GM23248 (cell line): ENCODE measurements at regions not wholly inside any gene's neighbourhood (a gene's known extent, or its start where the extent isn't known, plus 50 kb on each side); places are given as distances from the start of the nearest gene placed in this dataset.

Source experiments
- DNase-seq: peaks from one replicate; pipeline ENCODE4 v3.0.0-alpha.2; 2015
- H2AFZ ChIP-seq: fragments of 200-600 bp; sonication (generic); 2 replicates; pipeline ENCODE4 v1.6.1; 2016; ENCODE audit warnings: antibody characterized with exemption
- H3F3A ChIP-seq: fragments of 200-600 bp; sonication (generic); 2 replicates; pipeline ENCODE4 v1.6.1; 2016; ENCODE audit warnings: mild to moderate bottlenecking, antibody characterized with exemption, mixed run types; ENCODE audit not compliant: insufficient read depth
- H3K27ac ChIP-seq: fragments of 200-600 bp; sonication (generic); 2 replicates; pipeline ENCODE4 v1.5.1; 2016; ENCODE audit warnings: mild to moderate bottlenecking
- H3K27me3 ChIP-seq: fragments of 200-600 bp; sonication (generic); replicated peaks from 2 replicates; pipeline ENCODE4 v1.6.1; 2016; ENCODE audit warnings: mild to moderate bottlenecking; ENCODE audit not compliant: insufficient read depth
- H3K36me3 ChIP-seq: fragments of 200-600 bp; sonication (generic); 2 replicates; pipeline ENCODE4 v1.6.1; 2016; ENCODE audit warnings: low read depth, mild to moderate bottlenecking
- H3K4me1 ChIP-seq: fragments of 200-600 bp; sonication (generic); 2 replicates; pipeline ENCODE4 v1.6.1; 2016; ENCODE audit warnings: mild to moderate bottlenecking; ENCODE audit not compliant: insufficient read depth
- H3K4me2 ChIP-seq: fragments of 200-600 bp; sonication (generic); one replicate; pipeline ENCODE4 v1.6.1; 2016; ENCODE audit warnings: mild to moderate bottlenecking; ENCODE audit not compliant: unreplicated experiment
- H3K4me3 ChIP-seq: fragments of 200-600 bp; sonication (generic); 2 replicates; pipeline ENCODE4 v1.5.1; 2016; ENCODE audit warnings: mild to moderate bottlenecking
- H3K79me2 ChIP-seq: fragments of 200-600 bp; sonication (generic); 2 replicates; pipeline ENCODE4 v1.6.1; 2016; ENCODE audit warnings: mild to moderate bottlenecking; ENCODE audit not compliant: insufficient read depth
- H3K9ac ChIP-seq: fragments of 200-600 bp; sonication (generic); 2 replicates; pipeline ENCODE4 v1.6.1; 2016; ENCODE audit warnings: mild to moderate bottlenecking
- H3K9me2 ChIP-seq: fragments of 200-600 bp; sonication (generic); 2 replicates; pipeline ENCODE4 v1.6.1; 2016; ENCODE audit warnings: mixed run types, mild to moderate bottlenecking, moderate library complexity; ENCODE audit not compliant: insufficient read depth
- H3K9me3 ChIP-seq: fragments of 200-600 bp; sonication (generic); one replicate; pipeline ENCODE4 v1.6.1; 2017; ENCODE audit warnings: low read depth
- H4K20me1 ChIP-seq: fragments of 200-600 bp; sonication (generic); 2 replicates; pipeline ENCODE4 v1.6.0; 2016; ENCODE audit not compliant: insufficient read depth
- EZH2 ChIP-seq: fragments of 200-600 bp; sonication (generic); IDR thresholded peaks from 2 replicates; pipeline ENCODE4 v1.6.1; 2018; ENCODE audit warnings: antibody characterized with exemption, mild to moderate bottlenecking; ENCODE audit not compliant: insufficient read depth, poor library complexity, severe bottlenecking
- EZH2phosphoT487 ChIP-seq: fragments of 200-600 bp; sonication (generic); IDR thresholded peaks from 2 replicates; pipeline ENCODE4 v1.6.1; 2018; ENCODE audit warnings: antibody characterized with exemption, moderate library complexity, mild to moderate bottlenecking, low read depth; ENCODE audit not compliant: insufficient read depth
- WGBS, 2 experiments: methylation state at CpG; one replicate each; pipeline ENCODE4 v1.1.6; 2015 to 2017; ENCODE audit warnings: low lambda C conversion rate in 2 of 2, low coverage in 1 of 2; ENCODE audit errors: missing lambda C conversion rate in 2 of 2; 5-methylcytosine and 5-hydroxymethylcytosine counted together
- in situ Hi-C: fragments of 300-500 bp; cut with MboI; formaldehyde crosslinking; loops from 2 replicates; pipeline ENCODE4 v1.15.0; 2020

GRCh38 chr1:30008372-30008997 lies 714.9 kb downstream of the MATN1 start:
- no peaks in the 10 kb centered on the region for H3K9me3 ChIP-seq
- H3K9me2 ChIP-seq = no peaks in the 10 kb centered on the region
- no peak overlapping the region for H2AFZ ChIP-seq
- no peaks in the 10 kb centered on the region for H3K36me3 ChIP-seq
- no peak overlapping the region for H3K4me2 ChIP-seq
- in situ Hi-C loops = no loop called here
- no peaks in the 10 kb centered on the region; the same call in 1 of the 2 replicates for H3K27me3 ChIP-seq
- no peak overlapping the region for H3K4me3 ChIP-seq
- WGBS, 2 experiments = 19 to 23% methylated on average over 6 of the region's 6 CpGs
- no peaks in the 10 kb centered on the region for H3F3A ChIP-seq
- H3K4me1 ChIP-seq = no peaks in the 10 kb centered on the region
- no peak for DNase-seq
- H3K27ac ChIP-seq = no peak overlapping the region
- no peaks in the 10 kb centered on the region for H3K79me2 ChIP-seq
- no peak overlapping the region for H3K9ac ChIP-seq
- no peaks in the 10 kb centered on the region for H4K20me1 ChIP-seq
- no peak for TF ChIP-seq EZH2phosphoT487
- no peak for TF ChIP-seq EZH2

- H3K4me1 ChIP-seq = no peaks in the 10 kb centered on the region
- no peak overlapping the region for H3K4me2 ChIP-seq
- DNase-seq = no peak
- no peaks in the 10 kb centered on the region for H3K9me2 ChIP-seq
- H3K27ac ChIP-seq = no peak overlapping the region
- no peak overlapping the region for H3K4me3 ChIP-seq
- no peaks in the 10 kb centered on the region for H3K79me2 ChIP-seq
- no peaks in the 10 kb centered on the region; the same call in 1 of the 2 replicates for H3K27me3 ChIP-seq
- no peak overlapping the region for H2AFZ ChIP-seq
- WGBS, 2 experiments = 26% methylated on average over 5 of the region's 5 CpGs
- no peaks in the 10 kb centered on the region for H3K9me3 ChIP-seq
- in situ Hi-C loops = no loop called here
- no peaks in the 10 kb centered on the region for H4K20me1 ChIP-seq
- no peaks in the 10 kb centered on the region for H3K36me3 ChIP-seq
- no peaks in the 10 kb centered on the region for H3F3A ChIP-seq
- H3K9ac ChIP-seq = no peak overlapping the region
- no peak for TF ChIP-seq EZH2phosphoT487
- TF ChIP-seq EZH2 = no peak
Observed at GRCh38 chr1:30005972-30006619, 717.3 kb downstream of the MATN1 start.

DNA sequence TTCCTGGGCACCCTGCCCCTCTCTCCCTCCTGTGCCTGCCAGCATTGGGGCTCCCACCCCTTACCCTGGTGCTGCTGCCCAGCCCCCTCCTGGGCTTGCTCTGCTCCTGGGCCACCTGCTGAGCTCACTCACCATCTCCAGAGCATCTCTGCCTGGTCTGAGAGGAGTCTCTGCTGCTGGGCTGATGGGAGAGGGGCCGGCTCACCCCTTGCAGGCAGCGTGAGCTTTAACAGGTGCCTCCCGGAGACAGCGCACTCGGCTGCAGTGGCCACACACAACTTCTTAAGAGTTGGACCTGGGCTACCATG lies 721.7 kb downstream of the MATN1 start:
- no peak overlapping the region for H3K4me2 ChIP-seq
- H3K4me3 ChIP-seq = no peak overlapping the region
- no peaks in the 10 kb centered on the region for H3K27me3 ChIP-seq
- no peaks in the 10 kb centered on the region for H3K9me3 ChIP-seq
- no peaks in the 10 kb centered on the region for H3F3A ChIP-seq
- no peaks in the 10 kb centered on the region for H4K20me1 ChIP-seq
- H3K27ac ChIP-seq = no peak overlapping the region
- no peak overlapping the region for H3K9ac ChIP-seq
- no peaks in the 10 kb centered on the region for H3K79me2 ChIP-seq
- in situ Hi-C loops = no loop called here
- H3K36me3 ChIP-seq = no peaks in the 10 kb centered on the region
- H2AFZ ChIP-seq = no peak overlapping the region
- no peaks in the 10 kb centered on the region for H3K4me1 ChIP-seq
- TF ChIP-seq EZH2 (no peak), EZH2phosphoT487 (no peak)
- no peaks in the 10 kb centered on the region for H3K9me2 ChIP-seq
- no peak for DNase-seq
- 59 to 62% methylated on average over 5 of the region's 5 CpGs for WGBS, 2 experiments

- Histone ChIP-seq H3K9ac (no peak overlapping the region), H2AFZ (no peak overlapping the region), H3K4me3 (no peak overlapping the region), H3K4me2 (no peak overlapping the region), H3K27ac (no peak overlapping the region), H3K9me2 (no peaks in the 10 kb centered on the region), H3K27me3 (no peaks in the 10 kb centered on the region), H3K4me1 (no peaks in the 10 kb centered on the region), H4K20me1 (no peaks in the 10 kb centered on the region), H3K79me2 (no peaks in the 10 kb centered on the region), H3F3A (no peaks in the 10 kb centered on the region), H3K36me3 (no peaks in the 10 kb centered on the region), H3K9me3 (no peaks in the 10 kb centered on the region)
- DNase-seq = no peak
- TF ChIP-seq EZH2phosphoT487 = no peak
- no peak for TF ChIP-seq EZH2
- 20 to 27% methylated on average over 15 of the region's 15 CpGs for WGBS, 2 experiments
- in situ Hi-C loops = no loop called here
Observed at GRCh38 chr1:30001011-30001731, 722.2 kb downstream of the MATN1 start.
